Stimulated activated CD8-positive, alpha-beta memory T cell treated with anti-CD3 and anti-CD28 coated beads, Interleukin-7, amount 100 ng/mL, for 4 hours (primary cell): ENCODE measurements at regions not wholly inside any gene's neighbourhood (a gene's known extent, or its start where the extent isn't known, plus 50 kb on each side); places are given as distances from the start of the nearest gene placed in this dataset.
"Not testable (repeated sequence)": the region's sequence is repeated elsewhere in the genome, so short reads cannot be mapped to it uniquely, and the experiment has no call there.

Experiments used
- DNase-seq, 2 donors: peaks; one replicate each; pipeline ENCODE4 v3.0.0-alpha.2; 2020; ENCODE audit warnings: low read depth in 2 of 2

- DNase-seq: no peak
Measured at GRCh38 chr18:70600225-70600925, 311.5 kb downstream of the SOCS6 start.

- DNase-seq: no peak
Measured at GRCh38 chr18:70598406-70598805, 309.6 kb downstream of the SOCS6 start.

- no peak for DNase-seq
Measured at GRCh38 chr18:70582981-70583380, 294.1 kb downstream of the SOCS6 start.

GRCh38 chr18:70578480-70578879 lies 289.6 kb downstream of the SOCS6 start:
- DNase-seq: no peak

- DNase-seq: no peak
Measured at GRCh38 chr18:70577023-70577420, 288.2 kb downstream of the SOCS6 start.

GRCh38 chr18:70576276-70577022 lies 287.6 kb downstream of the SOCS6 start:
- DNase-seq: no peak

- not testable (repeated sequence) for DNase-seq
Measured at GRCh38 chr18:70574951-70575350, 286.1 kb downstream of the SOCS6 start.

- not testable (repeated sequence) for DNase-seq
Measured at GRCh38 chr18:70569647-70570046, 280.8 kb downstream of the SOCS6 start.

GRCh38 chr18:70559446-70559845 lies 270.6 kb downstream of the SOCS6 start:
- no peak for DNase-seq

GRCh38 chr18:70558371-70558770 lies 269.5 kb downstream of the SOCS6 start:
- DNase-seq: no peak

- DNase-seq: no peak
Measured at GRCh38 chr18:70554854-70555445, 266.1 kb downstream of the SOCS6 start.

GRCh38 chr18:70553936-70554260 lies 265.1 kb downstream of the SOCS6 start:
- DNase-seq: no peak

GRCh38 chr18:70553245-70553935 lies 264.5 kb downstream of the SOCS6 start:
- no peak for DNase-seq

GRCh38 chr18:70536370-70537062 lies 247.7 kb downstream of the SOCS6 start:
- DNase-seq: no peak

GRCh38 chr18:70535041-70535440 lies 246.2 kb downstream of the SOCS6 start:
- no peak for DNase-seq

GRCh38 chr18:70525322-70525721 lies 236.5 kb downstream of the SOCS6 start:
- not testable (repeated sequence) for DNase-seq

GRCh38 chr18:70523792-70524182 lies 234.9 kb downstream of the SOCS6 start:
- no peak for DNase-seq

- no peak for DNase-seq
Measured at GRCh38 chr18:70523035-70523791, 234.4 kb downstream of the SOCS6 start.

- DNase-seq: no peak
Measured at GRCh38 chr18:70522183-70522680, 233.4 kb downstream of the SOCS6 start.

- no peak for DNase-seq
Measured at GRCh38 chr18:70520867-70521266, 232.0 kb downstream of the SOCS6 start.
